GM19438 (cell line): ENCODE measurements at regions not wholly inside any gene's neighbourhood (a gene's known extent, or its start where the extent isn't known, plus 50 kb on each side); places are given as distances from the start of the nearest gene placed in this dataset.
"Not testable (repeated sequence)": the region's sequence is repeated elsewhere in the genome, so short reads cannot be mapped to it uniquely, and the experiment has no call there.

Experiments
- ATAC-seq: cut with Tn5 transposase; IDR thresholded peaks from one replicate; pipeline ENCODE4 v1.9.1; 2021; ENCODE audit warnings: low read depth; ENCODE audit not compliant: unreplicated experiment

DNA sequence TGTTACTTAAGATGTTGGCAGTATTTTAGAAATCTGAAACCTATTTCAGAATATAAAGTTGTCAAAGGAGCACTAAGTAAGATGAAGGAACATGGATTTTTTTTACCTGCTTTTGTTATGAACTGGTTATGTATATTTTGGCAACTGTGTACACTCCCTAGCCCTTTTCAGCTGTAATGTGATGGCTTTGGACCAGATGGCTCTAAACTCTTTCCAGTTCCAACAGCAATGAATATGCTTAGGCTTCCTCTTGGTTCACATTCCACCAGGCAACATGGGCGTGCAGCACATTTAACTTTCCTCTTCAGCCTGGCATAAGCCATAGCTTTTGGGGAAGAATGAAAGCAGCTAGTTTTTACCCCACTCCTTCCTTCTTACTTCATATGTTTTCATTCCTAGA lies 95.6 kb upstream of the ADAMTS5 start:
- ATAC-seq, result no peak

- no peak for ATAC-seq
These were observed 94.9 kb upstream of the ADAMTS5 start for GRCh38 chr21:27061770-27062169.

DNA sequence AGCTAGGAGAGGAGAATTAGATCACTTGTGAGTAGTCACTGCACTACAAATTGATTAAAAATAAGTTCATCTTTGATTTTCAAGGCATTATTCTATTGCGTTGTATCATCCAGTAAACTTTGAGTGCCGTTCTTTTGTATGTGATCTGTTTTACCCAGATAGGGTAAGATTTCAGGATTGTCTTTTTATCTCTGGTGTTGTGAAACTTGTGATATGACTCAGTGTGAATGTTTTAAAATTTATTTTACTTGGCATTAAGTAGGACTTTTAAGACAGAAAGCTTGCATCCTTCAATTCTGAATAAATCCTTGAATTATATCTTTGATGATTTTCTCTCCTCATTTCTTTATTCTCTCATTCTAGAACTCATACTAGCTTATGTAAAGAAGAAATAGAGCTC lies 93.3 kb upstream of the ADAMTS5 start:
- no peak for ATAC-seq

DNA sequence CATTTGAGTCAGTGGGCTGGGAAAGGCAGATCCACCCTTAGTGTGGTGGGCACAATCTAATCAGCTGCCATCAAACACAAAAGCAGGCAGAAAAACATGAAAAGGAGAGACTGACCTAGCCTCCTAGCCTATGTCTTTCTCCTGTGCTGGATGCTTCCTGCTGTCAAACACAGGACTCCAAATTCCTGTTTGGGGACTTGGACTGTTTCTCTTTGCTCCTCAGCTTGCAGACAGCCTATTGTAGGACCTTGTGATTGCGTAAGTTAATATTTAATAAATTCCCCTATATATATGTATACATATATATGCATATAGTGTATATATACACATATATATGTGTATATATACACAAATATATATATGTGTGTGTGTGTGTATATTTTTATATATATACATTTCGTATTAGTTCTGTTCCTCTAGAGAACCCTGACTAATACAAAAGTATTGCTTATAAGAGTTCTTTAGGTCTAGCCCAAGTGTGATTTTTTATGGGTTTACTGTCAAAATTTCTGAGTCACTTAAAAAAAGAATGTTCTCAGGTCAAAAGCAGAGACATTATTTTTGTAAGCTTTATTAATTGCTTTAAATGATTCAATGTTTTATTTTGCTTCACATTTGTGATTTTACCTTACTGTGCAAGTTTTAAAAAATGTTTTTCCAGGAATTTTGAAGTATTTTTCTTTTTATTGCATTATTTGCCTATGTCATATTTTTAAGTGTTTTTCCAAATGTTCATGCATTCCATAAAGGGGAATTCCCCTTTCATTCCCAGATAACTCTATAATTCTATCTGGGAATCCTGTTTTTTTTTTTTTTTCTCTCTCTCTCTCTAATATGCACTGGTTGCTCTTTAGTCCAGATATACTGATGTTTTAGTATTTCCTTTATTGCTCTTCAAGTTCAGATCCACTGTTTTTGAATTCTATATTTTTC lies 92.1 kb upstream of the ADAMTS5 start:
- ATAC-seq, result no peak

DNA sequence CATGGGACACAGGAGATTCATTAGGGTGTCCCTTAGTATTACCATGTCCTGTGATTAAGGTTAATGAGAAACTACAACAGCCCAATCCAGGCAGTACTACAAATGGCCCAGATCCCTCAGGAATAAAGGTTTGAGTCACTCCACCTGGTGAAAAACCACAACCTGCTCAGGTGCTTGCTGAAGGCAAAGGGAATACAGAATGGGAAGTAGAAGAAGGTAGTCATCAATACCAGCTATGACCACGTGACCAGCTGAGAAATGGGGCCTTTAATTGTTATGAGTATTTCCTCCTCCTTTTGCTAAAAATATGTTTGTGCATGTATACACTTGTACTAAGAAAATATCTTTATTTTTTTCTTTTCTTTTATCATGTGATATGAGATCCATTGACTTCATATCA lies 91.1 kb upstream of the ADAMTS5 start:
- no peak for ATAC-seq

GRCh38 chr21:27047658-27048314 lies 80.9 kb upstream of the ADAMTS5 start:
- no peak for ATAC-seq

DNA sequence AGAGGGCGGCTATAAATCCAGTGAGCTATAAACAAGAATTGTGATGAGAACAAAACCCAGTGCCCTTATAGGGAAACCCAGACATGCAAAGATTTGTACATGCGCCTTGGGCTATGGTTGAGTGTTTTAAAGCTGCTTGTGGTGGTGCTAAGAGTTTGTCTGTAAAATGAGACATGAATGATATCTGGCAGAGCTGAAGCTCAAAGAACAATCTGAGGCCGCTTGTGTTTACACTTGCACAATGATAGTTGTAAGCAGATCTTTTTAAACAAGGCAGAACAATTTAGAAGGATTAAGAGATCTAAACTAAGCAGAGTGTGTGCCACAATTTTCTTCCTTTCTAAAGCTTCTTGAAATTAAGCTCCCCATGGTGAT lies 80.4 kb upstream of the ADAMTS5 start:
- no peak for ATAC-seq

GRCh38 chr21:27045281-27045985 lies 78.5 kb upstream of the ADAMTS5 start:
- ATAC-seq, result no peak

DNA sequence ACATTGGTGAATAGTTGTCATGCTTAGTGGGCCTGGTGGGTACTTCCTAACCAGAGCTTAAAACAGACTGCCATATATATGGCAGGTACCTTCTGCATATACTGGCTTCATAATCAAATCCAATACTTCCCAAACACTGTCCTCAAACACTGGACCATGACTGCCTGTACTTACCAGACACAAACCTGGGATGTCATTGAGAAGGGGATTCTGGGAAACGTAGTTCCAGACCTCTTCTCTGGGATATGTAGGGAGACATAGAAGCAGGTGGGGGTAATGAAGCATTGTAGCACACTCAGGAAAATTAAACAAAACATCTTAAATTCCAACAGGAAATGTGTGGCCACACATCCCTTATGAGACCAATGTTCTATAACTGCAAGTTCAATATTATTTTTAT lies 76.5 kb upstream of the ADAMTS5 start:
- ATAC-seq, result no peak

- ATAC-seq, result no peak
These were observed 74.0 kb upstream of the ADAMTS5 start for GRCh38 chr21:27040738-27041469.

GRCh38 chr21:27036736-27037301 lies 69.9 kb upstream of the ADAMTS5 start:
- ATAC-seq, result no peak

- no peak for ATAC-seq
These were observed 68.9 kb upstream of the ADAMTS5 start for GRCh38 chr21:27035791-27036190.

DNA sequence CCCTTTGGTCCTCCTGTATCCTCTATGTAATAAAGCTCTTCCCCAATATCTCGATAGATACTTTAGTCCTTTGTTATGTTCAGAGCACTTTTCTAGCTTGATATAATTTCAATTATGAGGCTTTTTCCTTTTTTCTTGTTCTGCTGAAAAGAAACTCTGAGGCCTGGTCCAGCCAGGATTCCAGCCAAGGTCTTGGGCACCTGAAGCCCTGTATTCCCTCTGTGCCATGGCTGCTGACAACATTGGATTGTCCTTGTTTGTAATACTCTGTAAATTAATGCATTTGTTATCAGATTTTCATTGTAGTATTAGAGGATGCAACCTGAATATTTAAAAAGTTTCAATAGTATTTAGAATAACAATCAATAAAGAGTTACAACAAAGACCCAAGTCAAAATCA lies 67.9 kb upstream of the ADAMTS5 start:
- no peak for ATAC-seq

GRCh38 chr21:27033471-27033870 lies 66.6 kb upstream of the ADAMTS5 start:
- no peak for ATAC-seq

- ATAC-seq, result no peak
These were observed 59.6 kb upstream of the ADAMTS5 start for GRCh38 chr21:27026501-27026900.

DNA sequence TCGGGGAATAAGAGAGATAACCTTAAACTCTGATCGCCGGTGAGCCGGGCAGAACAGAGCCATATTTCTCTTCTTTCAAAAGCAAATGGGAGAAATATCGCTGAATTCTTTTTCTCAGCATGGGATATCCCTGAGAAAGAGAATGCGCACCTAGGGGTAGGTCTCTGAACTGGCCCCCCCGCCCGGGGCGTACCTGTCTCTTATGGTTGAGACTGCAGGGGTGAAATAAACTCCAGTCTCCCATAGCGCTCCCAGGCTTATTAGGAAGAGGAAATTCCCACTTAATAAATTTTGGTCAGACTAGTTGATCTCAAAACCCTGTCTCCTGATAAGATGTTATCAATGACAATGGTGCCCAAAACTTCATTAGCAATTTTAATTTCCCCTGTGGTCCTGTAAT lies 58.8 kb upstream of the ADAMTS5 start:
- not testable (repeated sequence) for ATAC-seq

DNA sequence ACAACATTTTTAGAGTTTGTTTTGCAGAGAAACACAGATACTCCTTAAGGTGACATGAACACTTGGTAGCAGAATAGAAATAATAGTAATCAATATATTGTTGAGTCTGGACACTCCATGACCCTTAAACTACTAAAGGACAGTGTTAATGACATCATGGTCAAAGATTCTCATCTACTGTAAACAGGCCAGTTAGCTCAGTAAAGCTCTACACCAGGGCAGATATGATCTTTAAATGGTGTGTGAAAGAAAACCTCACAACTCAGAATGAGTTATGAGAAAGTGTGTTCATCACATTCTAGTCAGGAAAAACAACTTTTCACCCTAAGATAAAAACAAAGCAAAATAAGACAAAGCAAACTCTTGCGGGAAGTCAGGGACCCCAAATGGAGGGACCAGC lies 58.1 kb upstream of the ADAMTS5 start:
- no peak for ATAC-seq

- no peak for ATAC-seq
These were observed 57.4 kb upstream of the ADAMTS5 start for GRCh38 chr21:27024301-27024700.

DNA sequence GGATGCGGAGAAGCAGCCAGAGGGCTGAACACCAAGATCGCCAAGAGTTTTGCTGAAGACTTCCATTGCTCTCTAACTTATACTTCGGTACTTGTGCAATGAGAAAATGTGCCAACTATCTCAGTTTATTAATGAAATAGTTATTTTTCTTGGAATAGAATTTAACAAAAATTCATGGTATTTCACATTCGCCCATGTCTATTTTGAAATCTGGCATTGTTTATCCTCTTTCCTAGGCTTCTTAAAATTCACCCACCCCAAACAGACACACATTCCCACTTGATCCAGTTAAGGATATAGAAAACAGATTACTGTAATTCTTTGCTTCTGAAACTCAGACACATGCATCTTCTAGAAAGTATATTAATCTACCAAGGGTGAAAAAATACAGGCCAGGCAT lies 56.3 kb upstream of the ADAMTS5 start:
- no peak for ATAC-seq

- ATAC-seq, result no peak
These were observed 54.9 kb upstream of the ADAMTS5 start for GRCh38 chr21:27021801-27022200.
